ENCODE measurements at regions not wholly inside any gene's neighbourhood (a gene's known extent, or its start where the extent isn't known, plus 50 kb on each side); places are given as distances from the start of the nearest gene placed in this dataset.

DNA sequence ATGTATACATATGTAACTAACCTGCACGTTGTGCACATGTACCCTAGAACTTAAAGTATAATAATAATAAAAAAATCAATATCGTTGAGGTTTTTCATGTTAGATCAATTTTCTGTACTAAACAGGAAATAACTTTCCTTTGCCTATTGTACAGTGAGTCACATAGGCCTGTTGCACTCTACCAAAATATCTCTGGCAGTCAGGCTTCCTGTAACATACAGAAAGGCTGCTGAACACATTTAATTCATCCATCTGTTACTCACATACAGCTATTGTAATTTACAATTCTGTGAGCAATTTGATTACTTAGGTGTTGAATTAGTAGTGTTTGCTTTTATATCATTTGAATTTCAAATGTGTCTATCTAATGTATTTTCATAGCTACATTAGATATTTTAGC, 427.8 kb downstream of the TMA16 start (continued):
- TF ChIP-seq IRF2 (CRISPR knock-in tag; IDR thresholded peaks at IDR 0.05; ENCODE audit: borderline replicate concordance, low read depth) (no peak), HMGA2 (CRISPR knock-in tag; IDR thresholded peaks at IDR 0.05) (no peak), KAT7 (CRISPR knock-in tag; IDR thresholded peaks at IDR 0.05; ENCODE audit: borderline replicate concordance) (no peak)

DNA sequence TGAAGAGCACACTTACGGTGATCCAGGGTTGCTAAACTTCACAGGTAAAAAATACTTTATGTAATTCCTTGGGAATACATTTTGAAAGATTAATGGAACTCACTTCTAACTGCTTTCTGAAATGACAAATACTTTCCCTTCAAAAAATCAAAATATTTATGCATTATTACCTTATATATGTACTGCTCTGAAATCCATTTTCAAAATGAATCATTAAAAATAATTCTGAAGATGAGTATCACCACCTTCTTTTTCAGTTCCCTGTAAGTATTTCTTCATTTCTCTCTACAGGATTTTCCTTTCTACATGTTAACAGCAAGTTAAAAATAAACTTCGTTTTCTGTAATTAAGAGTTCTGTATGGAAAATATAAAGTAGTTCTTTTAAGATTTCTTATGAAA, 428.6 kb downstream of the TMA16 start:
- ATAC-seq (no peak), DNase-seq (ENCODE audit: low spot score) (no peak)
- Mint-ChIP-seq H3K9me3 (no peaks in the 10 kb centered on the region), H3K36me3 (no peaks in the 10 kb centered on the region), H3K27me3 (ENCODE audit: low read depth) (no peaks in the 10 kb centered on the region), H3K27ac (no peak overlapping the region), H3K4me3 (no peak overlapping the region), H3K4me1 (no peaks in the 10 kb centered on the region)
- TF ChIP-seq, protein P1, sequence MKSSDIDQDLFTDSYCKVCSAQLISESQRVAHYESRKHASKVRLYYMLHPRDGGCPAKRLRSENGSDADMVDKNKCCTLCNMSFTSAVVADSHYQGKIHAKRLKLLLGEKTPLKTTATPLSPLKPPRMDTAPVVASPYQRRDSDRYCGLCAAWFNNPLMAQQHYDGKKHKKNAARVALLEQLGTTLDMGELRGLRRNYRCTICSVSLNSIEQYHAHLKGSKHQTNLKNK (CRISPR knock-in tag; IDR thresholded peaks at IDR 0.05): no peak
- no peak for TF ChIP-seq ZNF416 (CRISPR knock-in tag; IDR thresholded peaks at IDR 0.05)
- TF ChIP-seq ZNF138 (CRISPR knock-in tag; conservative IDR thresholded peaks at IDR 0.05): no peak
- TF ChIP-seq, protein P2, sequence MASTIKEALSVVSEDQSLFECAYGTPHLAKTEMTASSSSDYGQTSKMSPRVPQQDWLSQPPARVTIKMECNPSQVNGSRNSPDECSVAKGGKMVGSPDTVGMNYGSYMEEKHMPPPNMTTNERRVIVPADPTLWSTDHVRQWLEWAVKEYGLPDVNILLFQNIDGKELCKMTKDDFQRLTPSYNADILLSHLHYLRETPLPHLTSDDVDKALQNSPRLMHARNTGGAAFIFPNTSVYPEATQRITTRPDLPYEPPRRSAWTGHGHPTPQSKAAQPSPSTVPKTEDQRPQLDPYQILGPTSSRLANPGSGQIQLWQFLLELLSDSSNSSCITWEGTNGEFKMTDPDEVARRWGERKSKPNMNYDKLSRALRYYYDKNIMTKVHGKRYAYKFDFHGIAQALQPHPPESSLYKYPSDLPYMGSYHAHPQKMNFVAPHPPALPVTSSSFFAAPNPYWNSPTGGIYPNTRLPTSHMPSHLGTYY (CRISPR knock-in tag; IDR thresholded peaks at IDR 0.05): no peak
- no peak for TF ChIP-seq OVOL2 (CRISPR knock-in tag; IDR thresholded peaks at IDR 0.05; ENCODE audit: borderline replicate concordance)
- TF ChIP-seq, protein P3, sequence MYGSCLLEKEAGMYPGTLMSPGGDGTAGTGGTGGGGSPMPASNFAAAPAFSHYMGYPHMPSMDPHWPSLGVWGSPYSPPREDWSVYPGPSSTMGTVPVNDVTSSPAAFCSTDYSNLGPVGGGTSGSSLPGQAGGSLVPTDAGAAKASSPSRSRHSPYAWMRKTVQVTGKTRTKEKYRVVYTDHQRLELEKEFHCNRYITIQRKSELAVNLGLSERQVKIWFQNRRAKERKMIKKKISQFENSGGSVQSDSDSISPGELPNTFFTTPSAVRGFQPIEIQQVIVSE (CRISPR knock-in tag; IDR thresholded peaks at IDR 0.05; ENCODE audit: borderline replicate concordance): no peak
- TF ChIP-seq, protein P4, sequence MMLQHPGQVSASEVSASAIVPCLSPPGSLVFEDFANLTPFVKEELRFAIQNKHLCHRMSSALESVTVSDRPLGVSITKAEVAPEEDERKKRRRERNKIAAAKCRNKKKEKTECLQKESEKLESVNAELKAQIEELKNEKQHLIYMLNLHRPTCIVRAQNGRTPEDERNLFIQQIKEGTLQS (CRISPR knock-in tag; conservative IDR thresholded peaks at IDR 0.05): no peak
- no peak for TF ChIP-seq PRRX2 (CRISPR knock-in tag; IDR thresholded peaks at IDR 0.05)
- TF ChIP-seq, protein P5, sequence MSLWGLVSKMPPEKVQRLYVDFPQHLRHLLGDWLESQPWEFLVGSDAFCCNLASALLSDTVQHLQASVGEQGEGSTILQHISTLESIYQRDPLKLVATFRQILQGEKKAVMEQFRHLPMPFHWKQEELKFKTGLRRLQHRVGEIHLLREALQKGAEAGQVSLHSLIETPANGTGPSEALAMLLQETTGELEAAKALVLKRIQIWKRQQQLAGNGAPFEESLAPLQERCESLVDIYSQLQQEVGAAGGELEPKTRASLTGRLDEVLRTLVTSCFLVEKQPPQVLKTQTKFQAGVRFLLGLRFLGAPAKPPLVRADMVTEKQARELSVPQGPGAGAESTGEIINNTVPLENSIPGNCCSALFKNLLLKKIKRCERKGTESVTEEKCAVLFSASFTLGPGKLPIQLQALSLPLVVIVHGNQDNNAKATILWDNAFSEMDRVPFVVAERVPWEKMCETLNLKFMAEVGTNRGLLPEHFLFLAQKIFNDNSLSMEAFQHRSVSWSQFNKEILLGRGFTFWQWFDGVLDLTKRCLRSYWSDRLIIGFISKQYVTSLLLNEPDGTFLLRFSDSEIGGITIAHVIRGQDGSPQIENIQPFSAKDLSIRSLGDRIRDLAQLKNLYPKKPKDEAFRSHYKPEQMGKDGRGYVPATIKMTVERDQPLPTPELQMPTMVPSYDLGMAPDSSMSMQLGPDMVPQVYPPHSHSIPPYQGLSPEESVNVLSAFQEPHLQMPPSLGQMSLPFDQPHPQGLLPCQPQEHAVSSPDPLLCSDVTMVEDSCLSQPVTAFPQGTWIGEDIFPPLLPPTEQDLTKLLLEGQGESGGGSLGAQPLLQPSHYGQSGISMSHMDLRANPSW (CRISPR knock-in tag; conservative IDR thresholded peaks at IDR 0.05; ENCODE audit: low read depth): no peak
- TF ChIP-seq, protein P6, sequence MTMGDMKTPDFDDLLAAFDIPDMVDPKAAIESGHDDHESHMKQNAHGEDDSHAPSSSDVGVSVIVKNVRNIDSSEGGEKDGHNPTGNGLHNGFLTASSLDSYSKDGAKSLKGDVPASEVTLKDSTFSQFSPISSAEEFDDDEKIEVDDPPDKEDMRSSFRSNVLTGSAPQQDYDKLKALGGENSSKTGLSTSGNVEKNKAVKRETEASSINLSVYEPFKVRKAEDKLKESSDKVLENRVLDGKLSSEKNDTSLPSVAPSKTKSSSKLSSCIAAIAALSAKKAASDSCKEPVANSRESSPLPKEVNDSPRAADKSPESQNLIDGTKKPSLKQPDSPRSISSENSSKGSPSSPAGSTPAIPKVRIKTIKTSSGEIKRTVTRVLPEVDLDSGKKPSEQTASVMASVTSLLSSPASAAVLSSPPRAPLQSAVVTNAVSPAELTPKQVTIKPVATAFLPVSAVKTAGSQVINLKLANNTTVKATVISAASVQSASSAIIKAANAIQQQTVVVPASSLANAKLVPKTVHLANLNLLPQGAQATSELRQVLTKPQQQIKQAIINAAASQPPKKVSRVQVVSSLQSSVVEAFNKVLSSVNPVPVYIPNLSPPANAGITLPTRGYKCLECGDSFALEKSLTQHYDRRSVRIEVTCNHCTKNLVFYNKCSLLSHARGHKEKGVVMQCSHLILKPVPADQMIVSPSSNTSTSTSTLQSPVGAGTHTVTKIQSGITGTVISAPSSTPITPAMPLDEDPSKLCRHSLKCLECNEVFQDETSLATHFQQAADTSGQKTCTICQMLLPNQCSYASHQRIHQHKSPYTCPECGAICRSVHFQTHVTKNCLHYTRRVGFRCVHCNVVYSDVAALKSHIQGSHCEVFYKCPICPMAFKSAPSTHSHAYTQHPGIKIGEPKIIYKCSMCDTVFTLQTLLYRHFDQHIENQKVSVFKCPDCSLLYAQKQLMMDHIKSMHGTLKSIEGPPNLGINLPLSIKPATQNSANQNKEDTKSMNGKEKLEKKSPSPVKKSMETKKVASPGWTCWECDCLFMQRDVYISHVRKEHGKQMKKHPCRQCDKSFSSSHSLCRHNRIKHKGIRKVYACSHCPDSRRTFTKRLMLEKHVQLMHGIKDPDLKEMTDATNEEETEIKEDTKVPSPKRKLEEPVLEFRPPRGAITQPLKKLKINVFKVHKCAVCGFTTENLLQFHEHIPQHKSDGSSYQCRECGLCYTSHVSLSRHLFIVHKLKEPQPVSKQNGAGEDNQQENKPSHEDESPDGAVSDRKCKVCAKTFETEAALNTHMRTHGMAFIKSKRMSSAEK (CRISPR knock-in tag; IDR thresholded peaks at IDR 0.05; ENCODE audit: borderline replicate concordance): no peak
- TF ChIP-seq CREB1 (CRISPR knock-in tag; IDR thresholded peaks at IDR 0.05): no peak
- TF ChIP-seq, protein P7, sequence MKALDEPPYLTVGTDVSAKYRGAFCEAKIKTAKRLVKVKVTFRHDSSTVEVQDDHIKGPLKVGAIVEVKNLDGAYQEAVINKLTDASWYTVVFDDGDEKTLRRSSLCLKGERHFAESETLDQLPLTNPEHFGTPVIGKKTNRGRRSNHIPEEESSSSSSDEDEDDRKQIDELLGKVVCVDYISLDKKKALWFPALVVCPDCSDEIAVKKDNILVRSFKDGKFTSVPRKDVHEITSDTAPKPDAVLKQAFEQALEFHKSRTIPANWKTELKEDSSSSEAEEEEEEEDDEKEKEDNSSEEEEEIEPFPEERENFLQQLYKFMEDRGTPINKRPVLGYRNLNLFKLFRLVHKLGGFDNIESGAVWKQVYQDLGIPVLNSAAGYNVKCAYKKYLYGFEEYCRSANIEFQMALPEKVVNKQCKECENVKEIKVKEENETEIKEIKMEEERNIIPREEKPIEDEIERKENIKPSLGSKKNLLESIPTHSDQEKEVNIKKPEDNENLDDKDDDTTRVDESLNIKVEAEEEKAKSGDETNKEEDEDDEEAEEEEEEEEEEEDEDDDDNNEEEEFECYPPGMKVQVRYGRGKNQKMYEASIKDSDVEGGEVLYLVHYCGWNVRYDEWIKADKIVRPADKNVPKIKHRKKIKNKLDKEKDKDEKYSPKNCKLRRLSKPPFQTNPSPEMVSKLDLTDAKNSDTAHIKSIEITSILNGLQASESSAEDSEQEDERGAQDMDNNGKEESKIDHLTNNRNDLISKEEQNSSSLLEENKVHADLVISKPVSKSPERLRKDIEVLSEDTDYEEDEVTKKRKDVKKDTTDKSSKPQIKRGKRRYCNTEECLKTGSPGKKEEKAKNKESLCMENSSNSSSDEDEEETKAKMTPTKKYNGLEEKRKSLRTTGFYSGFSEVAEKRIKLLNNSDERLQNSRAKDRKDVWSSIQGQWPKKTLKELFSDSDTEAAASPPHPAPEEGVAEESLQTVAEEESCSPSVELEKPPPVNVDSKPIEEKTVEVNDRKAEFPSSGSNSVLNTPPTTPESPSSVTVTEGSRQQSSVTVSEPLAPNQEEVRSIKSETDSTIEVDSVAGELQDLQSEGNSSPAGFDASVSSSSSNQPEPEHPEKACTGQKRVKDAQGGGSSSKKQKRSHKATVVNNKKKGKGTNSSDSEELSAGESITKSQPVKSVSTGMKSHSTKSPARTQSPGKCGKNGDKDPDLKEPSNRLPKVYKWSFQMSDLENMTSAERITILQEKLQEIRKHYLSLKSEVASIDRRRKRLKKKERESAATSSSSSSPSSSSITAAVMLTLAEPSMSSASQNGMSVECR (CRISPR knock-in tag; IDR thresholded peaks at IDR 0.05; ENCODE audit: borderline replicate concordance): no peak
- TF ChIP-seq CBFB (CRISPR knock-in tag; IDR thresholded peaks at IDR 0.05; ENCODE audit: low read depth): no peak
- TF ChIP-seq, protein P8, sequence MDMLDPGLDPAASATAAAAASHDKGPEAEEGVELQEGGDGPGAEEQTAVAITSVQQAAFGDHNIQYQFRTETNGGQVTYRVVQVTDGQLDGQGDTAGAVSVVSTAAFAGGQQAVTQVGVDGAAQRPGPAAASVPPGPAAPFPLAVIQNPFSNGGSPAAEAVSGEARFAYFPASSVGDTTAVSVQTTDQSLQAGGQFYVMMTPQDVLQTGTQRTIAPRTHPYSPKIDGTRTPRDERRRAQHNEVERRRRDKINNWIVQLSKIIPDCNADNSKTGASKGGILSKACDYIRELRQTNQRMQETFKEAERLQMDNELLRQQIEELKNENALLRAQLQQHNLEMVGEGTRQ (CRISPR knock-in tag; IDR thresholded peaks at IDR 0.05): no peak
- no peak for TF ChIP-seq NFATC4 (CRISPR knock-in tag; IDR thresholded peaks at IDR 0.05)
- CTCF ChIA-PET: no interaction called here
- POLR2A ChIA-PET: no interaction called here

All from WTC11 (cell line).